Central memory CD8-positive, alpha-beta T cell (primary cell): ENCODE measurements at regions not wholly inside any gene's neighbourhood (a gene's known extent, or its start where the extent isn't known, plus 50 kb on each side); places are given as distances from the start of the nearest gene placed in this dataset.

Experiments used
- ATAC-seq: fragments of 150-1000 bp; cut with Tn5 transposase; replicated peaks from 2 replicates; pipeline ENCODE4 v1.10.0; 2022; ENCODE audit warnings: mild to moderate bottlenecking, moderate FRiP score, moderate number of reproducible peaks; ENCODE audit not compliant: poor library complexity, severe bottlenecking; ENCODE audit errors: extremely low read depth
- DNase-seq, 2 donors: peaks; one replicate each; pipeline ENCODE4 v3.0.0; 2021; ENCODE audit warnings: low spot score in 2 of 2
- H3K27ac Mint-ChIP-seq: one replicate; pipeline ENCODE4 v1.8.0; 2022; ENCODE audit warnings: low read depth, mild to moderate bottlenecking, moderate library complexity, mixed read lengths
- H3K27me3 Mint-ChIP-seq: one replicate; pipeline ENCODE4 v1.8.0; 2022; ENCODE audit warnings: mixed read lengths
- H3K36me3 Mint-ChIP-seq: one replicate; pipeline ENCODE4 v1.8.0; 2022; ENCODE audit warnings: mild to moderate bottlenecking, moderate library complexity, mixed read lengths; ENCODE audit not compliant: insufficient read depth
- H3K4me1 Mint-ChIP-seq: one replicate; pipeline ENCODE4 v1.8.0; 2022; ENCODE audit warnings: mixed read lengths
- H3K4me3 Mint-ChIP-seq: one replicate; pipeline ENCODE4 v1.8.0; 2022; ENCODE audit warnings: mild to moderate bottlenecking, moderate library complexity, mixed read lengths
- H3K9me3 Mint-ChIP-seq: one replicate; pipeline ENCODE4 v1.8.0; 2022; ENCODE audit warnings: mixed read lengths

GRCh38 chr2:211241891-211242290 lies 685.5 kb downstream of the CPS1 start:
- ATAC-seq: no peak
- no peaks in the 10 kb centered on the region for H3K27me3 Mint-ChIP-seq
- DNase-seq: no peak
- H3K36me3 Mint-ChIP-seq: no peaks in the 10 kb centered on the region
- H3K4me1 Mint-ChIP-seq: no peaks in the 10 kb centered on the region
- H3K9me3 Mint-ChIP-seq: peaks cover 5% of the 10 kb centered on the region
- no peak overlapping the region for H3K4me3 Mint-ChIP-seq
- no peak overlapping the region for H3K27ac Mint-ChIP-seq

- H3K4me1 Mint-ChIP-seq: no peaks in the 10 kb centered on the region
- DNase-seq (no peak), ATAC-seq (no peak)
- no peak overlapping the region for H3K27ac Mint-ChIP-seq
- H3K9me3 Mint-ChIP-seq: no peaks in the 10 kb centered on the region
- no peaks in the 10 kb centered on the region for H3K27me3 Mint-ChIP-seq
- H3K36me3 Mint-ChIP-seq: no peaks in the 10 kb centered on the region
- no peak overlapping the region for H3K4me3 Mint-ChIP-seq
Measured at GRCh38 chr2:211247751-211248150, 691.4 kb downstream of the CPS1 start.

- Mint-ChIP-seq H3K9me3 (no peaks in the 10 kb centered on the region), H3K36me3 (no peaks in the 10 kb centered on the region), H3K4me1 (no peaks in the 10 kb centered on the region), H3K4me3 (no peak overlapping the region), H3K27ac (no peak overlapping the region), H3K27me3 (no peaks in the 10 kb centered on the region)
- DNase-seq (no peak), ATAC-seq (no peak)
Measured at GRCh38 chr2:211248841-211249240, 692.4 kb downstream of the CPS1 start.

GRCh38 chr2:211251016-211251415 lies 694.6 kb downstream of the CPS1 start:
- Mint-ChIP-seq H3K4me3 (no peak overlapping the region), H3K36me3 (no peaks in the 10 kb centered on the region), H3K9me3 (no peaks in the 10 kb centered on the region), H3K27me3 (no peaks in the 10 kb centered on the region), H3K27ac (no peak overlapping the region), H3K4me1 (no peaks in the 10 kb centered on the region)
- DNase-seq (no peak), ATAC-seq (no peak)

GRCh38 chr2:211258646-211259335 lies 702.4 kb downstream of the CPS1 start:
- DNase-seq (no peak), ATAC-seq (no peak)
- Mint-ChIP-seq H3K9me3 (peaks cover 22% of the 10 kb centered on the region), H3K4me1 (no peaks in the 10 kb centered on the region), H3K4me3 (no peak overlapping the region), H3K27me3 (no peaks in the 10 kb centered on the region), H3K36me3 (no peaks in the 10 kb centered on the region), H3K27ac (no peak overlapping the region)

- Mint-ChIP-seq H3K9me3 (peaks cover 22% of the 10 kb centered on the region), H3K4me3 (no peak overlapping the region), H3K36me3 (no peaks in the 10 kb centered on the region), H3K27me3 (no peaks in the 10 kb centered on the region), H3K27ac (no peak overlapping the region), H3K4me1 (no peaks in the 10 kb centered on the region)
- ATAC-seq (no peak), DNase-seq (no peak)
Measured at GRCh38 chr2:211259831-211260476, 703.6 kb downstream of the CPS1 start.

- Mint-ChIP-seq H3K9me3 (peaks cover 13% of the 10 kb centered on the region), H3K4me1 (no peaks in the 10 kb centered on the region), H3K27me3 (no peaks in the 10 kb centered on the region), H3K36me3 (no peaks in the 10 kb centered on the region), H3K4me3 (no peak overlapping the region), H3K27ac (no peak overlapping the region)
- ATAC-seq: no peak
- no peak for DNase-seq
Measured at GRCh38 chr2:211270257-211270656, 713.9 kb downstream of the CPS1 start.

- ATAC-seq (no peak), DNase-seq (no peak)
- H3K27me3 Mint-ChIP-seq: no peaks in the 10 kb centered on the region
- no peak overlapping the region for H3K27ac Mint-ChIP-seq
- H3K4me3 Mint-ChIP-seq: no peak overlapping the region
- peaks cover 13% of the 10 kb centered on the region for H3K9me3 Mint-ChIP-seq
- no peaks in the 10 kb centered on the region for H3K4me1 Mint-ChIP-seq
- H3K36me3 Mint-ChIP-seq: no peaks in the 10 kb centered on the region
Measured at GRCh38 chr2:211281430-211282073, 725.2 kb downstream of the CPS1 start.

GRCh38 chr2:211302676-211303075 lies 746.3 kb downstream of the CPS1 start:
- no peak overlapping the region for H3K27ac Mint-ChIP-seq
- no peak overlapping the region for H3K4me3 Mint-ChIP-seq
- H3K4me1 Mint-ChIP-seq: no peaks in the 10 kb centered on the region
- H3K36me3 Mint-ChIP-seq: no peaks in the 10 kb centered on the region
- DNase-seq: no peak
- H3K27me3 Mint-ChIP-seq: no peaks in the 10 kb centered on the region
- peaks cover 14% of the 10 kb centered on the region for H3K9me3 Mint-ChIP-seq
- ATAC-seq: no peak

GRCh38 chr2:211306929-211307328 lies 750.5 kb downstream of the CPS1 start:
- peaks cover 20% of the 10 kb centered on the region for H3K9me3 Mint-ChIP-seq

More at GRCh38 chr2:211306929-211307328, 750.5 kb downstream of the CPS1 start:
- H3K36me3 Mint-ChIP-seq: no peaks in the 10 kb centered on the region
- ATAC-seq (no peak), DNase-seq (no peak)
- H3K4me1 Mint-ChIP-seq: no peaks in the 10 kb centered on the region
- no peak overlapping the region for H3K4me3 Mint-ChIP-seq
- H3K27me3 Mint-ChIP-seq: no peaks in the 10 kb centered on the region
- H3K27ac Mint-ChIP-seq: no peak overlapping the region
